Colonic mucosa (tissue), 4 donors: ENCODE measurements at regions not wholly inside any gene's neighbourhood (a gene's known extent, or its start where the extent isn't known, plus 50 kb on each side); places are given as distances from the start of the nearest gene placed in this dataset.

Source experiments
- DNase-seq: peaks from one replicate; pipeline ENCODE4 v3.0.0-alpha.2; 2020
- H3K27ac ChIP-seq: fragments of 200-600 bp; one replicate; pipeline ENCODE4 v1.8.0; 2021
- H3K27me3 ChIP-seq: fragments of 200-600 bp; one replicate; pipeline ENCODE4 v1.8.0; 2021
- H3K36me3 ChIP-seq: fragments of 200-600 bp; one replicate; pipeline ENCODE4 v1.8.0; 2021
- H3K4me1 ChIP-seq: fragments of 200-600 bp; one replicate; pipeline ENCODE4 v1.8.0; 2021; ENCODE audit warnings: mild to moderate bottlenecking
- H3K4me3 ChIP-seq: fragments of 200-600 bp; one replicate; pipeline ENCODE4 v1.8.0; 2021
- H3K9ac ChIP-seq, 2 donors: one replicate each; pipeline ENCODE4 v1.7.0; 2013; ENCODE audit warnings: control low read depth in 2 of 2, low read depth in 2 of 2, low read length in 2 of 2
- H3K9me3 ChIP-seq: fragments of 200-600 bp; one replicate; pipeline ENCODE4 v1.8.0; 2021
- intact Hi-C: fragments of 100-400 bp; cut with DNase I; formaldehyde crosslinking; loops from one replicate; pipeline ENCODE4 v1.14.1; 2022
- TF ChIP-seq, protein P1 (sequence below): fragments of 200-600 bp; IDR thresholded peaks from one replicate; pipeline ENCODE4 v1.8.0; 2022; ENCODE audit warnings: antibody characterized with exemption, mild to moderate bottlenecking
- donor health status: healthy.
- donor health status: DM: no; HTN: no; CAD: no.
- donor health status: DM: no; HTN: no; CAD: no.

GRCh38 chr7:38057829-38058228, 120.2 kb upstream of the STARD3NL start:
- no peaks in the 10 kb centered on the region for H3K4me1 ChIP-seq
- intact Hi-C loops: no loop called here
- H3K27ac ChIP-seq: no peak overlapping the region
- H3K9ac ChIP-seq: no peak overlapping the region
- no peaks in the 10 kb centered on the region for H3K36me3 ChIP-seq
- H3K4me3 ChIP-seq: no peak overlapping the region
- TF ChIP-seq, protein P1, sequence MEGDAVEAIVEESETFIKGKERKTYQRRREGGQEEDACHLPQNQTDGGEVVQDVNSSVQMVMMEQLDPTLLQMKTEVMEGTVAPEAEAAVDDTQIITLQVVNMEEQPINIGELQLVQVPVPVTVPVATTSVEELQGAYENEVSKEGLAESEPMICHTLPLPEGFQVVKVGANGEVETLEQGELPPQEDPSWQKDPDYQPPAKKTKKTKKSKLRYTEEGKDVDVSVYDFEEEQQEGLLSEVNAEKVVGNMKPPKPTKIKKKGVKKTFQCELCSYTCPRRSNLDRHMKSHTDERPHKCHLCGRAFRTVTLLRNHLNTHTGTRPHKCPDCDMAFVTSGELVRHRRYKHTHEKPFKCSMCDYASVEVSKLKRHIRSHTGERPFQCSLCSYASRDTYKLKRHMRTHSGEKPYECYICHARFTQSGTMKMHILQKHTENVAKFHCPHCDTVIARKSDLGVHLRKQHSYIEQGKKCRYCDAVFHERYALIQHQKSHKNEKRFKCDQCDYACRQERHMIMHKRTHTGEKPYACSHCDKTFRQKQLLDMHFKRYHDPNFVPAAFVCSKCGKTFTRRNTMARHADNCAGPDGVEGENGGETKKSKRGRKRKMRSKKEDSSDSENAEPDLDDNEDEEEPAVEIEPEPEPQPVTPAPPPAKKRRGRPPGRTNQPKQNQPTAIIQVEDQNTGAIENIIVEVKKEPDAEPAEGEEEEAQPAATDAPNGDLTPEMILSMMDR: no peak
- no peak for DNase-seq
- H3K9me3 ChIP-seq: no peaks in the 10 kb centered on the region
- no peaks in the 10 kb centered on the region for H3K27me3 ChIP-seq

DNA sequence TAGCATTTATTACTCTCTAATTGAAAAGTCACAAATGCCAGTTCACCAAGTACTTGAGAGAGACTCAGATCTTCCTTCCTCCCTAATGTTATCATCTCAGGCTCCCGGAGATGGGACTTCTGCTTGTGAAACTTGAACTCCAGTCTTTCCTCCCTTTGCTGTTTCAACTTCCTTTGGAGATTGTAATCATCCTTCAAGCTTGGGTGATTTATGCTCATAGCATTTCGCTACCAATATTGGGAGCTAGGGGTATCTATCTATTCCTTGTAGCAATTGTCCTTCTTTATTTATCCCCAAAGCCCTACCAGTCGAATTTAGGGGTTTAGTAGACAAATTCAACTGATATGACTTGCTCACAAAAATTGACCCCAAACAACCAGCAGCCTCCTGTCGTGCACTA, 117.9 kb upstream of the STARD3NL start:
- TF ChIP-seq, protein P1: no peak
- H3K36me3 ChIP-seq: no peaks in the 10 kb centered on the region

DNA sequence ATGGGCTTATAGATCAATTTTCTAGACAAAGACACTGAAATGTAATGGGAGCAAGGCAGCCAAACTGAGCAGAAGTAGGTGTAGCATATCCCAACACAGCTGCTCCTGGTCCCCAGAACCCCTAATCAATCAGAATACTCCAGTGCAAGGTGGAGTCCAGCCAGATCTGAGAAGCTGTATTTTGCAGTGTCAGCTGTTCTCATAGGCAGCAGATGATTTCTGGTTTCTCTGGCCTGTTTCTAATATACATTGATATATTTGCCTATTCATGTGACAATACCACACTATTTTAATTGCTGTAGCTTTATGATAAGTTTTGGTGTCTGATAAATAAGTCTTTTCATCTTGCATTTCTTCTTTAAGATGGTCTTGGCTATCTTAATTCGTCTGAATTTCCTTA, 117.4 kb upstream of the STARD3NL start:
- Histone ChIP-seq H3K4me1 (no peaks in the 10 kb centered on the region), H3K27ac (no peak overlapping the region), H3K27me3 (no peaks in the 10 kb centered on the region), H3K9me3 (no peaks in the 10 kb centered on the region), H3K9ac (no peak overlapping the region), H3K4me3 (no peak overlapping the region), H3K36me3 (no peaks in the 10 kb centered on the region)
- DNase-seq: no peak
- intact Hi-C loops: no loop called here
- TF ChIP-seq, protein P1: no peak

More for the DNA sequence above, 117.9 kb upstream of the STARD3NL start:
- H3K27me3 ChIP-seq: no peaks in the 10 kb centered on the region
- DNase-seq: no peak
- no peaks in the 10 kb centered on the region for H3K9me3 ChIP-seq
- H3K4me3 ChIP-seq: no peak overlapping the region
- no peak overlapping the region for H3K9ac ChIP-seq
- intact Hi-C loops: no loop called here
- no peak overlapping the region for H3K27ac ChIP-seq
- no peaks in the 10 kb centered on the region for H3K4me1 ChIP-seq

- no peak for DNase-seq
- TF ChIP-seq, protein P1: no peak
- Histone ChIP-seq H3K27ac (no peak overlapping the region), H3K9me3 (no peaks in the 10 kb centered on the region), H3K9ac (no peak overlapping the region), H3K27me3 (no peaks in the 10 kb centered on the region), H3K4me3 (no peak overlapping the region), H3K4me1 (no peaks in the 10 kb centered on the region), H3K36me3 (no peaks in the 10 kb centered on the region)
- intact Hi-C loops: no loop called here
Measured at GRCh38 chr7:38066391-38066790, 111.7 kb upstream of the STARD3NL start.

DNA sequence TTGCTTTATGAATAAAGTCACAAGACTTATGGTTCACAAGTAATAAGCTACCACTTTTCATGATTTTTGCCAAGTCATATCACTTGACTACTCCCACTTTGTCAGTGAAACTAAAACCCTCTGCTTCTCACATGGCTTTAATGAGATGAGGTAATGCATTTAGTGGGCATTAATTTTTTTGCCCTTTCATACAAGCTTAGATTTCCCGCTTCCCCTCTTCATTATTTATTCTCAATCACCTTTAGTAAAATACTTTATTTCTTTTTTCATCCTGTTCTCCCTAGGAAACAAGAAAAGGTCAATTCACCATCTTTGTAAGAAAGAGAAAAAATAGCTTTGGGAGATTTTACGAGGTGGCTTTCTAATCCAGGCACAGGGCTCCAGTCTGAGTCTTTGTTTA, 109.6 kb upstream of the STARD3NL start:
- intact Hi-C loops: no loop called here
- TF ChIP-seq, protein P1: no peak
- no peak for DNase-seq
- Histone ChIP-seq H3K4me3 (no peak overlapping the region), H3K9ac (no peak overlapping the region), H3K36me3 (no peaks in the 10 kb centered on the region), H3K27ac (no peak overlapping the region), H3K4me1 (no peaks in the 10 kb centered on the region), H3K9me3 (no peaks in the 10 kb centered on the region), H3K27me3 (no peaks in the 10 kb centered on the region)

DNA sequence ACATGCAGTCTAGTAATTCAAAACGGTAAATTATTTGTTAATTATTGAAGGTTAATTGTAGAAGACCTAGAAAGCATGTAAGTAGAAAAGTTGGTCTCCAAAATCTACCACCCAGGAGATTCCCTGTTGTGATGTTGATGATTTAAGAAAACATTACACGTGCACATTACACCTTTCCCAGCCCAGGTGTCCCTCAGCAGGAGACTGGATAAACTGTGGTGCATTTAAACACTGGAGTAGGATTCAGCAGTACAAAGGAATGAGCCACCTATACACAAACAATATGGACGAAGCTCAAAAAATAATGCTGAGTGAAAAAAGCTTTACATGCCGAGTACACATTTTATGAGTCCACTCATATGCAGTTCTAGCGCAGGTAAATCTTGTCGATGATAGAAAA, 109.0 kb upstream of the STARD3NL start:
- H3K4me3 ChIP-seq: no peak overlapping the region
- H3K27ac ChIP-seq: no peak overlapping the region
- H3K4me1 ChIP-seq: no peaks in the 10 kb centered on the region
- no peaks in the 10 kb centered on the region for H3K27me3 ChIP-seq
- no peaks in the 10 kb centered on the region for H3K9me3 ChIP-seq
- H3K36me3 ChIP-seq: no peaks in the 10 kb centered on the region
- no peak for DNase-seq
- TF ChIP-seq, protein P1: no peak
- H3K9ac ChIP-seq: no peak overlapping the region
- intact Hi-C loops: no loop called here
